Suprapubic skin (tissue), 4 donors: ENCODE measurements at regions not wholly inside any gene's neighbourhood (a gene's known extent, or its start where the extent isn't known, plus 50 kb on each side); places are given as distances from the start of the nearest gene placed in this dataset.

ENCODE experiments used
- DNase-seq, 2 donors: peaks; one replicate each; pipeline ENCODE4 v3.0.0-alpha.2; 2019; ENCODE audit warnings: low spot score in 2 of 2
- H3K27ac ChIP-seq: fragments of 200-600 bp; sonication (generic); one replicate; pipeline ENCODE4 v1.5.1; 2019
- H3K27me3 ChIP-seq: fragments of 200-600 bp; sonication (generic); one replicate; pipeline ENCODE4 v1.5.1; 2019
- H3K36me3 ChIP-seq: fragments of 200-600 bp; sonication (generic); one replicate; pipeline ENCODE4 v1.5.1; 2019
- H3K4me1 ChIP-seq: fragments of 200-600 bp; sonication (generic); one replicate; pipeline ENCODE4 v1.5.1; 2019
- H3K4me3 ChIP-seq: fragments of 200-600 bp; sonication (generic); one replicate; pipeline ENCODE4 v1.5.1; 2019; ENCODE audit warnings: mild to moderate bottlenecking
- H3K9me3 ChIP-seq: fragments of 200-600 bp; sonication (generic); one replicate; pipeline ENCODE4 v1.5.1; 2019
- CTCF ChIP-seq, 2 donors: fragments of 200-600 bp in 1 of 2; fragments of 450-650 bp in 1 of 2; sonication (generic) in 1 of 2; IDR thresholded peaks; one replicate each; pipeline ENCODE4 v1.5.1; 2016 to 2019; ENCODE audit warnings: antibody characterized with exemption in 2 of 2, mild to moderate bottlenecking in 1 of 2, moderate library complexity in 1 of 2
- EP300 ChIP-seq: sonication (generic); formaldehyde crosslinking; IDR thresholded peaks from one replicate; pipeline ENCODE4 v1.6.1; 2017; ENCODE audit warnings: antibody characterized with exemption
- POLR2A ChIP-seq, 2 donors: fragments of 450-650 bp; IDR thresholded peaks; one replicate each; pipeline ENCODE4 v1.6.1; 2017; ENCODE audit warnings: antibody characterized with exemption in 2 of 2, mild to moderate bottlenecking in 2 of 2, moderate library complexity in 2 of 2
- POLR2AphosphoS5 ChIP-seq, 3 donors: sonication (generic); formaldehyde crosslinking; IDR thresholded peaks; one replicate each; pipeline ENCODE4 v1.6.1; 2017; ENCODE audit warnings: antibody characterized with exemption in 3 of 3
- WGBS: methylation state at CpG from one replicate; pipeline ENCODE4 v1.1.5; 2018; 5-methylcytosine and 5-hydroxymethylcytosine counted together

- WGBS = 79% methylated on average over 1 of the region's 1 CpG
- TF ChIP-seq EP300 = no peak
- TF ChIP-seq POLR2AphosphoS5 (IDR thresholded peaks at IDR 0.05) = no peak
- no peak for TF ChIP-seq CTCF (IDR thresholded peaks at IDR 0.05)
- TF ChIP-seq POLR2A (IDR thresholded peaks at IDR 0.05) = no peak
- H3K27ac ChIP-seq = no peak overlapping the region
- no peak for DNase-seq
- H3K4me3 ChIP-seq = no peak overlapping the region
- H3K36me3 ChIP-seq = no peaks in the 10 kb centered on the region
- H3K9me3 ChIP-seq = no peaks in the 10 kb centered on the region
- no peaks in the 10 kb centered on the region for H3K4me1 ChIP-seq
- H3K27me3 ChIP-seq = no peaks in the 10 kb centered on the region
These were observed 1121.8 kb downstream of the TBL1XR1 start for GRCh38 chr3:176075491-176075890.

- H3K27me3 ChIP-seq = no peaks in the 10 kb centered on the region
- no peaks in the 10 kb centered on the region for H3K4me1 ChIP-seq
- TF ChIP-seq CTCF (IDR thresholded peaks at IDR 0.05) (no peak), EP300 (no peak), POLR2AphosphoS5 (IDR thresholded peaks at IDR 0.05) (no peak), POLR2A (IDR thresholded peaks at IDR 0.05) (no peak)
- H3K36me3 ChIP-seq = no peaks in the 10 kb centered on the region
- no peak overlapping the region for H3K27ac ChIP-seq
- H3K9me3 ChIP-seq = no peaks in the 10 kb centered on the region
- DNase-seq = no peak
- H3K4me3 ChIP-seq = no peak overlapping the region
These were observed 1122.2 kb downstream of the TBL1XR1 start for GRCh38 chr3:176075046-176075445.

- no peaks in the 10 kb centered on the region for H3K27me3 ChIP-seq
- no peaks in the 10 kb centered on the region for H3K4me1 ChIP-seq
- TF ChIP-seq POLR2AphosphoS5 (IDR thresholded peaks at IDR 0.05) (no peak), CTCF (IDR thresholded peaks at IDR 0.05) (no peak), POLR2A (IDR thresholded peaks at IDR 0.05) (no peak), EP300 (no peak)
- H3K27ac ChIP-seq = no peak overlapping the region
- H3K9me3 ChIP-seq = no peaks in the 10 kb centered on the region
- no peak overlapping the region for H3K4me3 ChIP-seq
- WGBS = 53% methylated on average over 2 of the region's 2 CpGs
- no peak for DNase-seq
- H3K36me3 ChIP-seq = no peaks in the 10 kb centered on the region
These were observed 1123.2 kb downstream of the TBL1XR1 start for GRCh38 chr3:176074096-176074495.

GRCh38 chr3:176071943-176072342 is 1125.3 kb downstream of the TBL1XR1 start:
- H3K4me3 ChIP-seq = no peak overlapping the region
- no peak for DNase-seq
- 49% methylated on average over 2 of the region's 2 CpGs for WGBS

GRCh38 chr3:176068750-176069149 is 1128.5 kb downstream of the TBL1XR1 start:
- no peaks in the 10 kb centered on the region for H3K9me3 ChIP-seq
- no peaks in the 10 kb centered on the region for H3K36me3 ChIP-seq
- H3K4me3 ChIP-seq = no peak overlapping the region
- TF ChIP-seq POLR2A (IDR thresholded peaks at IDR 0.05) (no peak), POLR2AphosphoS5 (IDR thresholded peaks at IDR 0.05) (no peak), CTCF (IDR thresholded peaks at IDR 0.05) (no peak), EP300 (no peak)
- no peak for DNase-seq
- 78% methylated on average over 6 of the region's 6 CpGs for WGBS
- H3K27me3 ChIP-seq = no peaks in the 10 kb centered on the region
- H3K4me1 ChIP-seq = no peaks in the 10 kb centered on the region
- no peak overlapping the region for H3K27ac ChIP-seq

More at GRCh38 chr3:176071943-176072342, 1125.3 kb downstream of the TBL1XR1 start:
- Histone ChIP-seq H3K27ac (no peak overlapping the region), H3K4me1 (no peaks in the 10 kb centered on the region), H3K9me3 (no peaks in the 10 kb centered on the region), H3K27me3 (no peaks in the 10 kb centered on the region), H3K36me3 (no peaks in the 10 kb centered on the region)
- TF ChIP-seq EP300 = no peak
- TF ChIP-seq POLR2A (IDR thresholded peaks at IDR 0.05) = no peak
- TF ChIP-seq CTCF (IDR thresholded peaks at IDR 0.05) = no peak
